HG03521 (cell line): ENCODE measurements at regions not wholly inside any gene's neighbourhood (a gene's known extent, or its start where the extent isn't known, plus 50 kb on each side); places are given as distances from the start of the nearest gene placed in this dataset.
A peak's percentile ranks its signal among the peaks of the same experiment; 100 is the strongest.

ENCODE experiments used
- ATAC-seq: cut with Tn5 transposase; IDR thresholded peaks from one replicate; pipeline ENCODE4 v1.9.1; 2021; ENCODE audit warnings: mild to moderate bottlenecking, moderate library complexity; ENCODE audit not compliant: unreplicated experiment

DNA sequence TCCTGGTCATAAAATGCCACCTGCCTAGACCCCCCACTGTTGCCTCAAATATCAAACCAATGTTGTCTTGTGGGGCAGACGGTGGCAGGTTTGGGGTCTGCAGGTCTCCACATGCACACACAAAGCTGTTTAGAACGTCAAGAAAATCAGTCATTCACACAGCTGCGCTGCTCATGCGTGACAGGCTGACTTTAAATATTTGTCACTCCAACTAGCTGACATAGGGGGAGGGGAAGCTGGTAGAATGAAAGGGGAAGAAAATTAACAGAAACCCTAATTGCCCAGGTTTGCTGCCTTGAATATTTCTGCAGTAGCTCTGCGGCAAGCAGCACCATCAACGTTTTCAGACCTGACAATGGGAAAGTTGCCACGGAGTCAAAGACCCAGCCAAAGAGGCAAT, 201.8 kb downstream of the ABHD5 start:
- peak; percentile 59 for ATAC-seq

DNA sequence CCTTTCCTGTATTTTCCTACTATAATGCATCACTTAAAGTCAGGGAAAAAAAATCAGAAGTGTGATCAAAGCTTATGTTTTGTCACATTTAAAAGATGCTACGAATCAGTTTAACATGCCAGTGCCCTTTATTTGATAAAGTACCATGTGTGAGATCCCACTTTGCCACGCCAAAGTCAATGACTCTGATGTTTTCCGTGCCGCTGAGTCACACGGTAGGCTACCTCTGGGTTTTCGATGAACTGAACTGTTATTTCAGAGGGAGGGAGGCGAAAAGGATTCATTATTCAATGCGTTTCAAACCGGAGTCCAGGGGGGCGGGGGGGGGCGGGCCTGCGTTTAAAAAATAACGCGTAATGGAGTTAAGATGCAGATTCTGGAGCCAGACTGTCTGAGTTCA, 203.0 kb downstream of the ABHD5 start:
- no peak for ATAC-seq

DNA sequence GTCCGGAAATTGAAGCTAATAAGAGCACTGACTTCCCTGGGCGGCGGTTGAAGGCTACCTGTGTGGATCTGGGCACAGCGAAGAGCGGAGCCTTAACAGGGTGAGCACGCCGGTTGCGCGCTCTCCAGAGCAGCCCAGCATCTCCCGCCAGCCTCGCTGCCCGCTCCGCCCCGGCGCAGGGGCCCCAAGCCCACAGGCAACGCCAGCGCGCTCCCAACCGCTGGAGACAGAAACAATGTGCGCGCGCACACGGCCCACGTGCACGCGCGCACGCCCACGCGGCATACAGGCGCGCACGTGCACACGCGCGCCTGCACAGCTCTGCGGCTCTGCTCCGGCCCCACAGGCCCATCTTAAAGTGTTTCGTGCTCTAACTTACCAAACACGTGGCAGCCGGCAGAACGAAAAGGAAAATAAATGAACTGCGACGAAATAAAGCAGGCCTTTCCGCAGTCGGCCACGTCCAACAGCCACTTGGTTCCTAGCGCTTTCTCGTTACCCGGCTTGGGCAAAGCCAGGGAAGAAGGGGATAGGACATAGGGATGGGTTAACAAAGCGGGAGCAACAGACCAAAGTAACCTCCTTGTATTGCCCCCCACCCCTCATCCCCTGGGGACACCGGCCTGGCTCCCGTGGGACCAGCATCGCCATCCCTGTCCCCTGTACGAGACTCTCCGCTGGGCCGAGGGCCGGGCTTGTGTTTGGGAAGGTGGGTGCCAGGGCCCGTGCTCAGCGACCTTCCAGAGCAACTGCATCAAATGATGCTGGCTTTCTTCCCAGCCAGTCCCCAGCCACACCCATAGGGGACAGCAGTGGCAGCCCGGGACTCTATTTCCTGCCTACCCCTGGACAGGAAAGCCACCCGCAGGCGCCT, 203.7 kb downstream of the ABHD5 start:
- ATAC-seq: peak; percentile 41

DNA sequence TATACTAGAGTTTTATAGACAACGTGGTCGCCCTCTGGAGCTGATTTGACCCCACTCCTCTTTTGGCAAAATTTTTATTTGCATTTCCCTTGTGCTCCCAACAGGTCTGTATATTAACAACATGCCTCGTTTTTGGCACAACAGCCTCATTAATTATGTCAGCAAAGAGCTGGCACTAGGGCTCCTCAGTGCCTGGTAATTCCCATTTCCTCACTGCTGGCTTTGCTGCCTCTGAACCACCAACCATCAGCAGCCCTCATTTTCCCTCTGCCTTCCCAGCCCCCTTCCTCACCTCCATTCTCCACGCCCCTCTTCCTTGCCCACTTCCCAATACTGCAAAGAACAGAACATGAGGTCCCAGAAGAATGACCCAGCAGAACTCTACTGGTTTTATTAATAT, 204.8 kb downstream of the ABHD5 start:
- ATAC-seq: no peak

DNA sequence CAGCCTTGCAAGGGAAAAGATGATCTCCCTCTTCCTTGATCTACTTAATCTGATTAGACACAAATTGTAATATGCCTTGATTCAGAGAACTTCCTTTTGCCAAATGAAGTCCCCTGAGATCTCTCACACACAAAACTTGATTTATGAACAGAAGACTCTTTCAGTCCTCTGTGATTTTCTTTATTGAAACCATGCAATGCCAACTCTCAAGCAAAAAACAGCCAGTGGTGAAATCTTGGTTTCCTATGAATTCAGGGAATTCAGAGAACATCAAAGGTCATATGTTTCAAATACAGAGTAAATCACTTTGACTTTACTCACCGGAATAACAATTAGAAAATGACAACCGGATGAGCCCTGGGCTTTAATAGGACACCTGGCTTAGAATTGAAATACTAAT, 211.7 kb downstream of the ABHD5 start:
- ATAC-seq: no peak

DNA sequence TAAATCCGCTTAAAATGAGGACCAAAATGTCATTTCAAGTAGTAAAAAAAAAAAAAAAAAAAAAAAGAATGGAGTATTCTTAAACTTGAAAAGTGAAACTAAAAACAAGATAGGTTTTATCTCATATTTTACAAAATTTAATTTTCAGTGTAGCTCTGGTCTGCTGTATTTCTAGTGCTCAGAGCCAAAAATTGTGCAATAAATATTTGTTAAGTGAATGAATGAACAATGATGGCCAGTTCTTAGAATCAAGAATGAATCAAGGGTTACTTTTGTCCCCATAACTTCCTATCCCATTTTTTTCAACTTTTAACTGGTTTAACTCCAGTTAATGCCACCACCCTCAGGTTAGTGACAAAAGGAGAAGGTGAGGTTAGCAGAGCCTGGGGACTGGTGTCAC, 214.4 kb downstream of the ABHD5 start:
- no peak for ATAC-seq

DNA sequence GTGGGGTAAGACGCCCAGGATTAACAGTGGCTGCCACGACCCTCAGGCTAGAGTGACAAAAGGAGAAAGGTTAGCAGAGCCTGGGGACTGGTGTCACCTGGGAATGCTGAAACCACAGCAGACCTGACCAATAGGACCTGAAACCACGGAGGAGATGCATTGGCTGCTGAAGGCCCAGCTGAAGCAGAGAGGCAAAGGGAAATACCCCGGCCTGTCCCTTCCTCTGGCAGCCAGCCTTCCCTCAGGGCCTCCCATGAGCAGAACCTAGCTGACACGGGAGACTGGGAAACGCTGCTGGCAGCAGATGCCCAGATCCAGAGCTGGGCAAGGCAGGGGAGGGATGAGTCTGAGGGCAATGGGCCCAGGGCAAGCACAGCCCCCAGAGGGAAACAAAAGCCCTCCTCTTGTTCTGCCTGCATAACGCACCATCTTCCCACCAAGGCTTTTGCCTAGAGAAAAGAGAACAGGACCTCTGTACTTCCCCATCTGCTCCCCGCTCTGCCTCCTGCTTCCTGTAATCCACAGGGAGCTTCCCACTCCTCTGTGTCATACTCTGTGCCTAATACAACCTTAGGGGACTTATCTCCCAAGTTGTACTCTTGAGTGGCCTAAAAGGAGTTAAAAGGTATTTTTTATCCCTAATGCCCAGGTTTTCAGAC, 216.2 kb downstream of the ABHD5 start:
- ATAC-seq: peak; percentile 21

DNA sequence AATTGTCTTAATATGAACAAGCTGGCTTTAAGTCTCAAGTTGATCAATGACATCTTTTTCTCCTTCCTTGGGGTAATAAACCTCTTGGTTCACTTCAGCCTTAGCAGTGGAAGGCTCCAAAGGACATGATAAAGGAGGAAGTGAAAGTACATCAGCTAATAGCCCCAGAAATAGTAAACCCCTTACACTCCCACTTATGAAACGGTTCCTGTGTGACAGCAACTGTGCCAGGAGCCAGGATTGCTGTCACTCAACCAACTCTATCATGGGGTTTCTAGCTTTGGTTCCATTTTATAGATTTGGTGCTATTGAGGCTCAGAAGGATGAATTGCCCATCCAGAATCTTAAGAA, 216.7 kb downstream of the ABHD5 start:
- ATAC-seq: peak; percentile 86

DNA sequence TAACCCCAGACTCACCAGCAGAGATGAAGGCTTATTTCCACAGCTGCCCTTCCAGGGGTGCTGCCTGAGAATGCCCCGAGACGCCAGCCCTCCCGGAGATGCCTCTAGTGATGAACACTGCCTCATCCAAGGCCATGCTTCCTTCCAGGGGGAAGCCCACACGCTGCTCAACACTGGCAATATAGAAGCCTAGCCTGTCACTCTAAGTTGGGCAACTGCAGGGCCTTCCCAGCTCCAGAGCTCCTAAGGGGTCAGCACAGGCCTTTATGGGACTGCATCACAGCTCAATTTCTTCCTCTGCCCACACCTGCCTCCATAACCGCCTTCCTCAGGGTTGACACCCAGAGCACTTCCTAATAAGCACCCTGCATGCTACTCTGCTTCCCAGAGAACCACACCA, 217.7 kb downstream of the ABHD5 start:
- no peak for ATAC-seq

DNA sequence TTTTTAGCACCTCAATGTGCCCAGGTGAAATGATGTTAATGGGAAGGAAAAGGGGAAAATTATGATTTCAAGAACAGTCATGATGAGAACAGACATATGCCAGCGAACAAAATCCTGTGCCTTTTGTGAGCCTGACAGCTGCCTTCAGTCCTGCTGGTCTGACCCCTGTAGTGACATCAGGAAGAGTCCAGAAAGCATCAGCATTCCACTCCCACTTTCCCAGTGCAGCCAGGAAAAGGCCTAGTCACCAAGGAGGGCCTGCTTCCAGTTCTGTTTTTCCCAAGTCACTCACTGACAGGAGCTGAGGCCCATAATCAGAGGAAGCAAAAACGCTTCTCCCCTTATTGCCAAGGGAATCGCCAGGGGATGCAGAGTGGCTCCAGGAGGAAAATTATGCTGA, 218.4 kb downstream of the ABHD5 start:
- ATAC-seq: no peak

DNA sequence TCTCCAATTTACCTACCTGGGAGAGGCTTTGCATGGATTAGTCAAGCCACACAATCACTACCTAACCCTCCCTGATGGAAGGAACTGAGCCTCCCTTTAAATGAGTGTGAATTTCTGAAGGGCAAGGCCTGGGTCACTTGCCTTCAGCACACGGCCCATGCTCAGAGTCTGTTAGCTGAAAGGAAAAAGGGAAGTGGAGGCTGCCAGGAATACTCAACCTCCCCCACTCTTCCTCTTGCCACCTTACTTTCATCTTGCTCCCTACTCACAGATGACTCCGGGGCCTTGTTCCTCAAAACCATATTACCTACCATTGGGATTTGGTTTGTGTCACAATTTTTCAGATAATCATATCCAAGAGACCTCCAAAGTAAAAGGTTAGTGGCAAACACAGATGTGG, 220.0 kb downstream of the ABHD5 start:
- no peak for ATAC-seq

DNA sequence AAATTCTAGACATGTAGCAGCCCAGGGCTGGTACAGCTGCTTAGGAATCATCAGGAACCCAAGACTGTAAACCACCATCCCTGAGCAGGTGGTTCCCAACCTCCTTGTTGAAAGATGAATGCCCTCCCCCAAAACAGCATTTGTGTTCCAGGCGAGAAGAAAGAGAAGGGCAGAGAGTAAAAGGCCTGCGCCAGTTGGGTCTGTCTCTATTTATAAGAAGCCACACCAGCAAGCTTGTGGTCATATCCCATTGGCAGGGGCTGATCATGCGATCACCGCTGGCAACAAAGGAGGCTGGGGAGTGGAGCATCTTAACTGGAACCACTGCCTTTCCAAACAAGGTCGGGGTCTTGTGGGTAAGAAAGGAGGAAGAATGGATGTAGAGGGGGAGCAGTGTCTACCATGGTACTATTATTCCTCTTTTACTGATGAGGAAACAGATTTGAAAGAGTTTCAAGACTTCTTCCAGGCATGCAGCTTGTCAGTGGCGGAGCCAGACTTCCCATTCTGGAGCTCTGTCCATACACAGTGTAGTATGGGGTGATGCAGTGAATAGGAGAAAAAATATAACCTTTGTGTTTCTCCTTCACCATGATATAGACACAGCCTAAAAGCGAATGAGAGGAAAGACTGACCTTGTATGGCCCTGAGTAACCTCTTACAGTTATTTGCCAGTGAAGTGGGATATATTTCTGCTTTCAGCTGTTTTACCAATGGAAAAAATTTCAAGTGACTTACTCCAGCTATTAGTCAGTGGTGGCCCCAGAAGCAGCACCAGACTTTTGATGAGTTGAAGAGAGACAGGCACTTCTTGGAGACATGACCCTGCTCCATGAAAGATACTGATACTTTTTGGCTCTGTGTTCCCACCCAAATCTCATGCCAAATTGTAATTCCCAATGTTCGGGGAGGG, 222.6 kb downstream of the ABHD5 start:
- no peak for ATAC-seq

DNA sequence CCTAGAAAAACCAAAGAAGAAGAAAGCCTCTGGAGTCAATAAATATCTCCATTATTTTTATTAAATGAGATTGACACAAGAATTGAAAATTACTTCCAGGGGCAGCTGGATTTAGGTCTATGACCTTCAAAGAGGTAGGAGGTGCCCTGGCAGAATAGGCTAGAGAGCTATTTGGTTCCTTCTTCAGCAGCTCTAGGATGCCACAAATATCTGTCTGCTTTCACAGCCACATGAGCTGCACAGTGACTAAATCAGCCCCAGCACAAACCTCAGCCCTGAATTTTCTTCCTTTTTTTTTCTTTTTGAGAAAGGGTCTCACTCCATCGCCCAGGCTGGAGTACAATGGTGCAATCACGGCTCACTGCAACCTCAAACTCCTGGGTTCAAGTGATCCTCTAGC, 223.5 kb downstream of the ABHD5 start:
- no peak for ATAC-seq

DNA sequence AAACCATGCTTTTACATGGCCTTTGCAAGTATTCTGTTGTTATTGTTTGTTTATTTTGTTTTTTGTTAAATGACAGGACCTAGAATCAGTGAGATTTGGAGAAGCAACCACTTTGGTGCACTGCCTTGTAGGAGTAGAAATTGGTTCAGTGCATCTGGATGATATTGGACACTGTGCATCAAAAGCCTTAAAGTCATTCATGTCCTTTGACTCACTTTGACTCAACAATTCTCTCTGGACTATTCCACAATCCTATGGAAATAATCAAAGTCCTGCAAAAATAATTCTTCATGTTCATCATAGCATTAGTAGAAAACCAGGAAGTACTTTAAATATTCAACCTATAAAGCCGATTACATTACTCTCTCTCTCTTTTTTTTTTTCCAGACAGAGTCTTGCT, 224.8 kb downstream of the ABHD5 start:
- no peak for ATAC-seq

DNA sequence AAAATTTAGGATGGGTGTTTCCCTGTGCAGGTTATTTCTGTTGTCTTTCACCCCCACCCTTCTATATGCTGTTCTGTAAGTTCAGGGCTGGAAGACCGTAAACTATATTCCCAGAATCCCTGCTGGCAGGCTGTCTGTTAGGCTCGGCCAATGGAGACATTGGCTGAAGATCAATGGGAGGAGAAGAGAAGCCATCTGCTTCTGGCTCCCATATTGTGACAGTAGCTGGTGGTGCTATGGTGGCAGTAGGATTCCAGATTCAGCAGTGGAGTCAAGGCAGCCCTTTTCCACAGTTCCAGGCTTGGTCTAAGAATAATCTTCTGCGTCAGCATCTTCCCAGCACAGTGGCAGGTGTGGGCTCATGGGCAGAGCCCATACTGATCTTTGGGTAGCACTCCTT, 226.6 kb downstream of the ABHD5 start:
- ATAC-seq: no peak

DNA sequence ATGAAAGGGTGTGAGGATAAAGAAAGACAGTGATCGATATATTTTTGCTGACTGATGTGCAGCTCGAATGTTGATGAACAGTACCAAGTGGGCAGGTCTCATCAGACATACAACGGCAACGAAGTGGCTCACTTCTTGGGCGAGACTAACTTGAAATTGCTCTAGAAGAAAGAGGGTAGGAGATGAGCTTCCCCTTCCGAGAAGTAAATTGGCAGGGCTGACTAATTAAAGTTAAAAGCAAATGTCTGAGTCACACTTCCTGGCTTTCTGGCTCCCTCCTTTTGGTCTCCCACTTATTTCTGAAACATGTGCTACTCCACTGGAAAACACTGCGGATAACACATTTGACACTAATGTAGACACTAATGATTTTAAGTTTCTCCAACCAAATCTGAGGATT, 228.3 kb downstream of the ABHD5 start:
- no peak for ATAC-seq

DNA sequence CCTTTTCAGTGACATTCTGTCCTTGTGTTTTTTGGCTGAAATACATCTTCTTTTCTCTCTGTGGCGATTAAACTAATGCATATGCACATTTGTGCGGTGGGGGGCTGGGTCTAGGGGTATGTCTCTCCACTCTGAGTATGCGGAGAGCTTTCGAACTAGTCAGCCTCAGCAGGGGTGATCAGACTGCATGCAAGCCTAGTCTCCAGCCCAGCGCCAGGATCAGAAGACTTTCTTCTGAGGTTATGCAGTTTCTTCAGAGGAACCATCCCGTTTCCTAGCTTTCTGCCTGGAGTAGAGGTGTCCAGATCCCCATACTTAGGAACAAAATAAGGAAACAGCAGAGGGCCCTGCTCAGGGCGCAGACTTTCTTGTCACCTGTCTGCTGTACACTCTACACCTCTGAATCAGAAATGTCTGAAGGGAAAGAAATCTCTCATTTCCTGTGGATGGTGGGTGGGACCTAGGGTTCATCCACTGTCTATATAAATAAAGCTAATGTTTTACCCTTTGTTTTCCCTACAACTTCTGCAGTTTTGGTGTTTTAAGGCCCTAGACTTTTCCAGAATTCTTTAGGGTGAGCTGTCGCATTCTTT, 230.4 kb downstream of the ABHD5 start:
- no peak for ATAC-seq

DNA sequence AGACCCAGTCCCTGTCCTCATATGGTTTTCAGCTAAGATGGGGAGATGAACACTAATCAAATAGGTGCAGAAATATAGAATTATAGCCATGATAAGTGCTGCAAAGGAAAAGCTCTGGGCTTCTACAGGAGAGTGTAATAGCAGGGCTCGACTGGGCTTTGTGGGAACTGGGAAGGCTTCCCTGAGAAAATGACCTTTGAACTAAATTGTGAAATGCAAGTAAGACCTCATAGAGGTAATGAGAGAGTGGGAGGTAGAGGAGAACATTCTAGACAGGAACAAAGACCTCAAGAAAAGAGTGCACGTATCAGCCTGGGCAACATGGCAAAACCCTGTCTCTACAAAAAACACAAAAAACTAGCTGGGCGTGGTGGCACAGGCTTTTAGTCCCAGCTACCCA, 231.6 kb downstream of the ABHD5 start:
- ATAC-seq: no peak

DNA sequence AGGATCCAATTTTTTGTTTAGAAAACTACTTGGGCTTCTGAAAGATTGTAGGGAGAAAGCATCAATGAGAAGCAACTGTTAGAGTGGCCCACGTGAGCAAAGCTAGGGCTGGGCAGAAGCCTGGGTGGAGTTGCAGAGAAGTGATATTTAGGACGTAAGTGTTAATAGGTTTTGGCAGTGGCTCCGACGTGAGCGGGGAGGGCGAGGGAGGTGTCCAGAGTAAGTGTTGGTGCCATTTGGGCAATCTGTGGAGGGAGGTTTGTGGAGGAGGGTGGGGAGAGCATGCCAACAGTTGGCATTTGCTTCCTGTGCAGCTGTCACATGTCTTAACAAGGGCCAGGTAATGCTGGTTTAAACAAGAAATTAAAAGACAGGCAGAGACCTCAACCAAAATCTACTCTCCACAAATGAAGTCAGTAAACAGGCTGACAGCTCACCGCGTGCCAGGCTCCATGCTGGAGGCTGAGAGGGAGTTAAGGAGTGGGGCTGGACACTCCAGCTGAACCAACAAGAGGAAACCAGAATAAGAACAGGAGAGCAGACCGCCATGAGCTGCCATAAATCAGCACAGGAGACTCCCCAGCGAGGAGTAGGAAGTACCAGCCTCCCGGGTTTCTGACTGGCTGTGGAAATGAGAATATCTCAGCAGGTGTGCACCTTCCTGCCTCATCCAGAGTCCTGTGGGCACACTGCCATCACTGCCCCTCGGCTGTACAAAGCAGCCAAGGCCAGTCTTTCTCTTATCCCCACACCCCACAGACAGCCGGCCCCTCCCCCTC, 232.6 kb downstream of the ABHD5 start:
- ATAC-seq: no peak

DNA sequence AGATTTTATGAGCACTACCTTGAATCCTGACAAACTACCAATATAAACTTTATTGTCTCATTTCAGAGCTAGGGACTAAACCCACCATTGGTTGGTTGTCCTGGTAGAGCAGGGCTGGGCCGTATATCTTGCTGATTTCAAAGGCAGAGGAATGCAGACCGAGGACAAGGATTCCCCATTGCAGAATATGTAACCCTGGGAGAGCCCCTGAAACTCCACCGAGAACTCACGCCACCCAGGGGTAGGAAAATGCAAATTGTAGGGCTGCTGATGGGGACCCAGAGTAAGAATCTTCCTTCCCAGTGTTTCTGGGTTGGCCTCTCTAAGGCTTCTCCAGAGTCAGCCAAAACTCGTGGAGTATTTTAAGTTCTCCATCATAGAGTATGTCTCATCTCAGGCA, 235.3 kb downstream of the ABHD5 start:
- ATAC-seq: no peak
